ENCODE measurements at regions not wholly inside any gene's neighbourhood (a gene's known extent, or its start where the extent isn't known, plus 50 kb on each side); places are given as distances from the start of the nearest gene placed in this dataset.

DNA sequence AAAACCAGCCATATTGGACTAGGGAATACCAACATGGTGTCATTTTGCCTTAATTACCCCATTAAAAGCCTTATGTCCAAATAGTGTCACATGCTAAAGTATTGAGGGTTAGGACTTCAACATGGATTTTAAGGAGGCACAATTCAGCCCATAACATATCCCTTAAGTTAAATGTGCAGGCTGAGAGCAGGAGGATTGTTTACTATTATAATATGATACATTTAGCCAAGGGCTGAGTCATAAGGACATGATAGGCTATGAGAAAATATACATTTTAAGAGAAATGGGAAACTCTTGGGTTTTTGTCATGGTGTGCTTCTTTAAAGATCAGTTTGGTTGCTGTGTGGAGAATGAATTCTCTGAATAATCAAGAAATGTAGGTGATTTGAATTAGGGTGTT lies 136.8 kb downstream of the RDH14 start:
- no peak for ATAC-seq

DNA sequence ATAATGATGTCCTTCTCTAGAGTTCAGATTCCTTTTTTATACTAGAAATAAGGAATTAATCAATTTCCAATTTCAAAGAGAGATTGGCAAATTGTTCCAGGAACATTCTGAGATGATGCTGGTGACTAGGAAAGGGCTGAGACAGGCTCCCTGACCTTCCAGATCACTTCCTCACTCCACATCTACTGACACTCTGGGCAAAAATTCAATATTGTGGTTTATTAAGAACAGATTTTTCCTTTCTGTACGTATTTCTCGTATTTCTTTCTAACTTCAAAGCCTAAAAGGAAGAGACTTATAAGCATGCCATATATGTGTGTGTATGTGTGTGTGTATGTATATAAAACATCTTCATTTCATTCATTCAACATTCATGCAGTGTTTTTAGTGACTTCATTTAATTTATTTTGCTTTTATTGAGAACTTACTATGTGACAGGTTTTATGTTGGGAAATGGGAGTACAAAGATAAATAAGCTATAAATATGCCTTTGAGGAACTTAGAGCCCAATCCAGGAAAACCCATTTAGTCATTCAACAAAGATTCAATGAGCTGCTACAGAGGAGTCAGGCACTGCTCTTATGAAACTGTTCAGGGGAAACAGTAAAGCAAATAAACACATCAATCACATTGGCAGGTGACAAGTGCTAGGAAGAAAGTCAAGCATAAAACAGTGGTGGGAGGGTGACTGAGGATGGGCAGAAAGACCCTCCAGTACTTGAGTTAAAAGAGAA lies 137.9 kb downstream of the RDH14 start:
- ATAC-seq = no peak

DNA sequence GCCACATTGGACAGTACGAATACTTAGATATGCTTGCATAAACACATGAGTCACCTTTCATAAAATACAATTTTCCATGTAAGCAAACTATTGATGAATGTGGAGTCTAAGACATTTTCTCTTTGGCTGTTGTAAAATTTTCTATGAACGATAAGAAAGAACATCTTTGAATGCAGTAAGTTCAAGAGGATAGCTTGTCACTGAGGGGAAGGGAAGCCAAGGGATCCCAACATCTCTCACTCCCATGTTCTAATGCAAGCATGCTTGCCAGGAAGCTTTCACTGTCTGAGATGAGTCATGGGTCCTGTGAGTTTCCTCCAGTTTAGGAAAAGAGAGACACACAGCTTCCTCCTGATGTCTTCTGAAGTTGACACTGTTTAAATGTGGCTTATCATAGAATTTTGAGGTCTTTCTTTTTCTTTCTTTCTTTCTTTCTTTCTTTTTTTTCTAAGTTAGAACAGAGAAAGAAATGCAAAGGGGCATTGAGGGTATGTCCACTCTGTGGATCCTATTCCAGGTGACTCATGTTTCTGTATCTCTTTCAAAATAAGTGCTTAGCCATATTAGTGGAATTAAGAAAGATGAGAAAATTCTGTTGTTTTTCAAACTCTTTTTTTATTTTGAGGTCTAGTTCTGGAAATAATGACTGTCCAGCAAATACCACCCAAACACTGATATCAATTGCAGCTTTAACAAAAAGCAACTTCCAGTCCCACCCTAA lies 146.6 kb downstream of the RDH14 start:
- ATAC-seq = no peak

GRCh38 chr2:18412980-18413675 lies 147.3 kb downstream of the RDH14 start:
- no peak for ATAC-seq

DNA sequence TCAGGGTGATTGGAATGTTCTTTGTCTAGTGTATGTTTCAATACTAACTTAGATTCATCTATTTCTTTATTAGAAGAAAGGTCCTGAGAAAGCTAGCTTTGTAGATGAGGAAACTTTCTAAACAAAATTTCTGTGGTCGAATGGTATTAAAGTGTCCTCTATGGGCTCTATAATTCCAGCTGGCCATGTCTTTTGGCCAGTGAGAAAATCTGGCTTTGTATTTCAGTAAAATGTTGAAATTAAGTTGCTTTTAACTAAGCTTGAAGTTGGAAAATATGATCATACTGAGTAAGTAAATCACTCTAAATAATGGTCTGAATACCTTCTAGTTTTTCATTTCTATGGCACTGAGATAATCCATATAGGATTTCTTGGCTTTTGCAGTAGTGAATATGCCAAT lies 148.8 kb downstream of the RDH14 start:
- ATAC-seq = no peak

DNA sequence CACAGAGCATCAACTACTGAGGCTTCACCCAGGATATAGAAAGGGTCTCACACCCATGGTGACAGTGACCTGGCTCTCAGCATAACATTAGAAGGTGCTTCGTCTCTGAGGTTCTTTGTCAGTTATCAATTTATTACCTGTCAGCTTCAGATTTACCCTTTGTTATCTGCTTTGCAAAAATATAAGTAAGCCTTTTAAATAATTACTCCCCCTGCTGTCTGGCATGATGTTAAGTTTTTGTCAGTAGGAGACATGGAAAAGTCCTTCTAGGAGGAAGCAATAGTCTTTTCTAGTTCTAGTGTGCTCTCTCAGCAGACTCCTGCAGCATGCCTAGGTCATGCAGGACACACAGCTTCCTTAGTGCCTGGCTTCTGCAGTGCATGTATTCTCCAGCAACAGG lies 149.9 kb downstream of the RDH14 start:
- no peak for ATAC-seq

DNA sequence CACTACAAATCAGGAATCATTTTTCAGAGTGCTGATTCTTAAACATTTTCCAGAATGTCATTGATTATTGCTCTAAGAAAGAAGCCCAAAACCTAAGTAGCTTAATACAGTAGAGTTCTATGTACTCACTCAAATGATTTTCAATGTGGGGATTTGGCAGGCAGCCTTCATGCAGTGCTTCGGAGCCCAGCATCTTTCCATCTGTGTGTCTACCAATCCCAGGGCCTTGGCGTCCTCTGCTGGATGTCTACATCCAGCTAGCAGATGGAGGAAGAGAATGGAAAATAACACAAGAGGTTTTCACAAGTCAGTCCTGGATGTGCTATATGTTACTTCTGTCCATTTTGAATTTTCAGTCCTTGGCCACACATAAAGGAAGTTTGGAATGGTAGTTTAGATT lies 151.8 kb downstream of the RDH14 start:
- ATAC-seq = no peak

DNA sequence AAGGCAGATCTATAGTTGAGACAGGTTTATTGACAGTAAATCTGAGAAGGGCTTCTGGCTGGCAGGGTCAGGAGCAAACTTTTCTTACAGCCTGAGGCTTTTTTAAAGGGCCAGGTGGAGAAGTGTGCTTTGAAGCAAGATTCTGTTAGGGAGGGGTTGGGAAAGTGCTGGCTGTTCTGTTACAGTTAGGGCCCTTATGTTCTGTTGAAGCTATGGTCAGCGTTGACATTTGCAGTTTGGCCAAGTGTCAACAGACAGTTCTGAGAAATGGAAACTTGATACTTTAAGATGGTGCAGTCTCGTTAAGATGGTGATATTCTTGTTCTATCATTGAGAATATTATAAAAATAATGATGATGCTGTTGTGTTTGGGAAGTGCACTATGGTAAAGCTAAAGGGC lies 154.2 kb downstream of the RDH14 start:
- no peak for ATAC-seq

- ATAC-seq = no peak
Observed at GRCh38 chr2:18404708-18405107, 155.7 kb downstream of the RDH14 start.

DNA sequence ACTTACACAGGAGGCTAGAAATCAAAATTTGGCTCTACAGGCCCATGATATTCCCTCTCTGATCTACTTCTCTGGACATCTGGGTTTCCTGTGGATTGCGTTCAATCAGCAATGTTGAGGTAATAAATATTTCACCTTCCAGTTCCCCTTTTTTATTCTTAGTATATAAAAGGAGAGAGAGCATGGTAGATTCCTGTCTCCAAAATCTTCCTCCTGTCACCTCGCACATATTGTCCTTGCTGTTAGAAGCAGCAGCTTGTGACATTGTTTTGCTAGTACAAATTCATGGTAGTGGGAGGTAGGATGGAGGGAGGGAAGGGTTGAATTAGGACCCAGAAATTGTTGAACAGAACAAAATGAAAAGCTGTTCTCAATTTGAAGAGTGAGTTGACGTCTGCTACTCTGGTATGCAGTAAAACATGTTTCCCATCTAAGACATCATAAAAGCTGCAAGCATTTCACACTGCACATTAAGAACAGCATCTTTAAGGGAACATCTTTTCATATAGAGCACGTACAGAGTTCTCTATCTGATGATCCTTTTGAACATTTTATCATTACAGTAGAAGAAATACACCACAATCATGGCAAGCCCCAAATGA lies 156.4 kb downstream of the RDH14 start:
- no peak for ATAC-seq

GRCh38 chr2:18402831-18403230 lies 157.6 kb downstream of the RDH14 start:
- ATAC-seq = no peak

DNA sequence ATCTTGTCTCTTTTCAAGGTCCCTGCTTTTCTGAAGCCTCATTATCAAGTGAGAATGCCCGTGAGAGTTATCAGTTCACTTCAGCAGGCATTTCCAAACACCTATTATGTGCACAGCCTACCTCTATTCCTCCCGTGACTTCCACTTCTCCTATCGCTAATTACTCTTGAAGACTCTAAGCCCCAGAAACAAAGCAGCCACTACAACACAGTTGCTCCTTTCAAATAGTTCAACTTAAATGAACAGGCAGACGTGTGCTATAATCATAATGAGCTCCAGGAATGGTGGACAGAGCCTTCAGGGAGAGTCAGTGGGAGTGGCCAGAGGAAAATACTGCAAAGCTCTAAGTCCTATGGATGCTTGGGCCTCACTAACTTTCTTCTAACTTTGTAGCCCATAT lies 159.0 kb downstream of the RDH14 start:
- ATAC-seq = no peak

DNA sequence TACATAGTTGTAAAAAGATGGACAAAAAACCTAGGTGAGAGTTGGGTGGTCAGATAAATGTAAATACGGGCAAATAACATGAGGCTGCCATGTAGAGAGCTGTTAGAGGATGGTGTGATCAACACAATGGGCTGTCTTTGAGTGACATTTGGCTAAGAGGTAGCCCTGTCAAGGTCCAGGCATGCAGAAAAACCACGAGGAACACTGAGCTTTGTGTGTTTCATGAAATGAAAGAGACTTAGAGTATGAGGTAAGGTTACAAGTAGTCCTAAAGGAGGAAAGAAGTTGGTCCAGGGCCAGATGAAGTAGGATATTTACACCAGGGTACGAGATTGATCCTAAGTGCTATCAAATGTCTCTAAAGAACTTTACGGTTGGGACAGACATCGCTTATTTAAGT lies 160.9 kb downstream of the RDH14 start:
- ATAC-seq = no peak

DNA sequence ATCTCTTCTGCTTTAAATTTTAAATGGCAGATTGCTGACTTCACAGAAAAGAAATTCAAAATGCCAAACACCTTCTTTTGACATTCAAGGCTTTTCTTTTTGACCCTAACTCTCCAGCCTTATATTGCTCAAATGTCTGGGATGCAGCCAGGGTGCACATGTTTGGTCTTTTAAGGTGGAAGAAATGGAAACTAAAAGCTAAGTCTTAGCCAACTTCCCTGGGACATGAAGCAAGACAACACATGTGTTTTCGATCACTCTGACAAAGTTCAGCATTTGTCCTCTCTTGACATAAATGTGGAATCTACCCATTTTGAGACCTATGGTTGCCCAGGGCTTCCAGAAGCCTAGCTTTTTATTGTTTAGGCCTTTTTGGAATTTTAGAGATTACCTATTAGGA lies 161.6 kb downstream of the RDH14 start:
- no peak for ATAC-seq

GRCh38 chr2:18396329-18397010 lies 164.0 kb downstream of the RDH14 start:
- ATAC-seq = no peak

GRCh38 chr2:18395555-18395954 lies 164.9 kb downstream of the RDH14 start:
- no peak for ATAC-seq

DNA sequence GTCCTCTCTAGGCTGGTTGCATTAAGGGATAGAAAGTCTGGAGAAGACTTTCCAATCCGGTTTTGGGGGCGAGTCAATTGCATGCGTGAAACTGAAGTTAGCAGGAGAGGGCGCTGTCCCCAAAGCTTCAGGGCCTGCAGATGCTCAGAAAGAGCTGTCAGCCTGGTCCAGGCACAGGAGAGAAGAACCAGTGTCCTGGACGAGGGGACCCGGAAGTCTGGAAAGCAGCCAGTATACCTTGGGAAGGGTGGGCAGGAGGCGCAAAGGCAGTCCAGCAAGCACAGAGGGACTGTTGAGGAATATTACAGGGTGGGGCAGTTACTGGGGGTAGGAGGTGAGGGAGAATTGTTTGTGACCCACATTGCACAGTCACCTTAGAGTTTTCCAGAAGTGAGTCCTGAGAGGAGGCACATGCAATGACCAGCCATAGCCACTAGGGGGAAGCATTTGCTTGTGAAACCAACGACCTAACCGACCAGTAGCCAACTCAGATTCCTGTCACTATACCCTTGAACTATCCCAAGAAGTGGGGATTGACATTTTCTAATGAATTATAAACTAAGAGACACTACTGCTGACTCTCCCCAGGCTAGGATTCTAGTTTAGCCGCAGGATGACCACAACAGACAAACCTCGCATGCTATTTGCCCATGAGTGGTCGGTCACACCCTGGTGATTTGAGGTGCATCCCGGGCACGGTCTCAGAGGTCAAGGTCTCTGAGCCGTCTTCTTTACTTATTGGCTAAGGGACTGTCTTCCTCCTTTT lies 172.8 kb downstream of the RDH14 start:
- ATAC-seq = peak in 1 of 2 donors; percentile 49

DNA sequence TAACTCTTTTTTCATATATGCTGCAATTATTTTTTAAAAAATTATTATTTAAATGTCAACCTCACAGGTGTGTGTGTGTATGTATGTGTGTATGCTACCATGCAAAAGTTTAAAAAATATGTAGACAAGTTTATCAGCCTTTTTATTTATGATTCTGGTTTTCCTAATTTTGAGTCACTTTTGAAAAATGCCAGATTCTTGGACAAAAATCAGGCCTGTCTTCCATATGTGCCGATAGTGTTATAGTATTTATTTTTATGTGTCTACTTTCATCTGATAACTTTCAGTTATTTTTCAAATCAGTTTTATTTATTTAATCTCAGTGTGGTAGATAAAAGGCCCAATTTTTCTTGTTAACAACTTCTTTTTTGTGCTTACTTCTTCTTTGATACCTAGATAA lies 176.2 kb downstream of the RDH14 start:
- ATAC-seq = no peak

- no peak for ATAC-seq
Observed at GRCh38 chr2:18381386-18381785, 179.1 kb downstream of the RDH14 start.

DNA sequence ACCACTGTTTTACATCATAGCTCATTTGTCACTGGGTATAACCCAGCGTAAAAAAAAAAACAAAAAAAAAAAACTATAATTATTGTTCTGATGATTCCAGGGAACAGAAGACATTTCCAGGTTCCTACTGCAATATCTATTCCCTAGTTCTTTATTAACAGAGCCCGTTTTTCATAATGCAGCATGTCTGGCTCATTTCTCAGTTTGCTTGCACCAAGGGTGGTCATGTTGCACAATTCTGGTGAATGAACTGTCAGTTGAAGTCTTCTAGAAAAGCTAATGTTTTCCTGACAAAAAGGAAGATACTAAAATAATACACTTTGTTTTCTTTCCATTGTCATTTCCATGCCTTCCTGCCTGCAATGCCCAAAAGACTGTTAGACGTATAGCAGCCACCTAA lies 180.1 kb downstream of the RDH14 start:
- no peak for ATAC-seq

DNA sequence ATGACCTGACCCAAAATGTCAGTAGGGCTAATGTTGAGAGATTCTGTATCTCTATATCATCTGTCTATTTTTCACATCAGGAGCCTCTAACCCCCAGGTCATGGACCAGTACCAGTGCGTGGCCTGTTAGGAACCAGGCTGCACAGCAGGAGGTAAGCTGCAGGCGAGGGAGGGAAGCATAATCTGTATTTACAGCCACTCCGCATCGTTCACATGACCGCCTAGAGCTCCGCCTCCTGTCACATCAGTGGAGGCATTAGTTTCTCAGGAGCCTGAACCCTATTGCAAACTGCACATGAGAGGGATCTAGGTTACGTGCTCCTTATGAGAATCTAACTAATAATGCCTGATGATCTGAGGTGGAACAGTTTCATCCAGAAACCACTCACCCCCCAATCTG lies 180.6 kb downstream of the RDH14 start:
- ATAC-seq = no peak

- no peak for ATAC-seq
Observed at GRCh38 chr2:18378020-18378653, 182.3 kb downstream of the RDH14 start.
